Loucy (cell line): ENCODE measurements at regions not wholly inside any gene's neighbourhood (a gene's known extent, or its start where the extent isn't known, plus 50 kb on each side); places are given as distances from the start of the nearest gene placed in this dataset.

ENCODE experiments used
- H2AFZ ChIP-seq: fragments of 200-600 bp; sonication (generic); 2 replicates; pipeline ENCODE4 v1.6.0; 2016; ENCODE audit warnings: antibody characterized with exemption, mild to moderate bottlenecking, low read length, moderate library complexity
- H3F3A ChIP-seq: fragments of 200-600 bp; 2 replicates; pipeline ENCODE4 v1.6.0; 2016; ENCODE audit warnings: antibody characterized with exemption, low read depth, mild to moderate bottlenecking
- H3K27me3 ChIP-seq: fragments of 200-600 bp; sonication (generic); 2 replicates; pipeline ENCODE4 v1.6.1; 2014; ENCODE audit warnings: low read length, mild to moderate bottlenecking; ENCODE audit not compliant: insufficient read depth, poor library complexity, severe bottlenecking
- H3K36me3 ChIP-seq: fragments of 200-600 bp; sonication (generic); 2 replicates; pipeline ENCODE4 v1.6.1; 2016; ENCODE audit warnings: low read length; ENCODE audit not compliant: insufficient read depth
- H3K4me1 ChIP-seq: fragments of 200-600 bp; sonication (generic); 2 replicates; pipeline ENCODE4 v1.5.1; 2014; ENCODE audit warnings: low read length, mild to moderate bottlenecking; ENCODE audit not compliant: insufficient read depth, poor library complexity, severe bottlenecking
- H3K4me2 ChIP-seq: fragments of 200-600 bp; sonication (generic); 2 replicates; pipeline ENCODE4 v1.6.0; 2014; ENCODE audit warnings: antibody characterized with exemption, low read length, low read depth, mild to moderate bottlenecking; ENCODE audit not compliant: poor library complexity, severe bottlenecking
- H3K4me3 ChIP-seq: fragments of 200-600 bp; sonication (generic); 2 replicates; pipeline ENCODE4 v1.5.1; 2014; ENCODE audit warnings: low read length, mild to moderate bottlenecking, mixed read lengths; ENCODE audit not compliant: poor library complexity, severe bottlenecking
- H3K79me2 ChIP-seq: fragments of 200-600 bp; sonication (generic); 2 replicates; pipeline ENCODE4 v1.6.1; 2014; ENCODE audit warnings: low read length; ENCODE audit not compliant: insufficient read depth
- H3K9ac ChIP-seq: fragments of 200-600 bp; sonication (generic); 2 replicates; pipeline ENCODE4 v1.6.0; 2014; ENCODE audit warnings: mild to moderate bottlenecking, low read depth, low read length, moderate library complexity; ENCODE audit not compliant: poor library complexity, severe bottlenecking
- H3K9me2 ChIP-seq: fragments of 200-600 bp; sonication (generic); replicated peaks from 2 replicates; pipeline ENCODE4 v1.6.1; 2016; ENCODE audit warnings: low read depth, low read length, mixed read lengths
- H3K9me3 ChIP-seq: fragments of 200-600 bp; sonication (generic); 2 replicates; pipeline ENCODE4 v1.6.1; 2014; ENCODE audit warnings: mild to moderate bottlenecking, antibody characterized with exemption, low read length, low read depth; ENCODE audit not compliant: insufficient read depth
- H4K20me1 ChIP-seq: fragments of 200-600 bp; sonication (generic); 2 replicates; pipeline ENCODE4 v1.6.0; 2014; ENCODE audit warnings: antibody characterized with exemption, low read length, mild to moderate bottlenecking; ENCODE audit not compliant: insufficient read depth, poor library complexity, severe bottlenecking
- EZH2phosphoT487 ChIP-seq: fragments of 200-600 bp; IDR thresholded peaks from 2 replicates; pipeline ENCODE4 v1.6.1; 2018; ENCODE audit warnings: antibody characterized with exemption, mild to moderate bottlenecking, moderate library complexity, borderline replicate concordance
- TF ChIP-seq, protein P1 (sequence below): fragments of 200-600 bp; sonication (generic); conservative IDR thresholded peaks from 2 replicates; pipeline ENCODE4 v1.5.1; 2014; ENCODE audit warnings: mild to moderate bottlenecking, antibody characterized with exemption, low read length

DNA sequence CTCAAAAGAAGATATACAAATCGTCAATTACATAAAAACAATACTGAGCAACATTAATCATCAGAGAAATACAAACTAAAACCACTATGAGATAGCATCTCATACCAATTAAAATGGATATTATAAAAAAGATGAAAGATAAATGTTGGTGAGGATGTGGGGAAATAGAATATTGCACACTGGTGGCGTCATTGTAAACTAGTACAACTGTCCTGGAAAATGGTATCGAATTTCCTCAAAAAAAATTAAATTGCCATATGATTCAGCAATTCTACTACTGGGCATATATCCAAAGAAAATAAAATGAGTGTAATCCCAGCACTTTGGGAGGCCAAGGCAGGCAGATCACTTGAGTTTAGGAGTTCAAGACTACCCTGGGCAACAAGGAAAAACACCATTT, 326.0 kb upstream of the FTMT start:
- H3K4me2 ChIP-seq: no peak overlapping the region
- no peak for TF ChIP-seq EZH2phosphoT487
- TF ChIP-seq, protein P1, sequence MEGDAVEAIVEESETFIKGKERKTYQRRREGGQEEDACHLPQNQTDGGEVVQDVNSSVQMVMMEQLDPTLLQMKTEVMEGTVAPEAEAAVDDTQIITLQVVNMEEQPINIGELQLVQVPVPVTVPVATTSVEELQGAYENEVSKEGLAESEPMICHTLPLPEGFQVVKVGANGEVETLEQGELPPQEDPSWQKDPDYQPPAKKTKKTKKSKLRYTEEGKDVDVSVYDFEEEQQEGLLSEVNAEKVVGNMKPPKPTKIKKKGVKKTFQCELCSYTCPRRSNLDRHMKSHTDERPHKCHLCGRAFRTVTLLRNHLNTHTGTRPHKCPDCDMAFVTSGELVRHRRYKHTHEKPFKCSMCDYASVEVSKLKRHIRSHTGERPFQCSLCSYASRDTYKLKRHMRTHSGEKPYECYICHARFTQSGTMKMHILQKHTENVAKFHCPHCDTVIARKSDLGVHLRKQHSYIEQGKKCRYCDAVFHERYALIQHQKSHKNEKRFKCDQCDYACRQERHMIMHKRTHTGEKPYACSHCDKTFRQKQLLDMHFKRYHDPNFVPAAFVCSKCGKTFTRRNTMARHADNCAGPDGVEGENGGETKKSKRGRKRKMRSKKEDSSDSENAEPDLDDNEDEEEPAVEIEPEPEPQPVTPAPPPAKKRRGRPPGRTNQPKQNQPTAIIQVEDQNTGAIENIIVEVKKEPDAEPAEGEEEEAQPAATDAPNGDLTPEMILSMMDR: no peak

DNA sequence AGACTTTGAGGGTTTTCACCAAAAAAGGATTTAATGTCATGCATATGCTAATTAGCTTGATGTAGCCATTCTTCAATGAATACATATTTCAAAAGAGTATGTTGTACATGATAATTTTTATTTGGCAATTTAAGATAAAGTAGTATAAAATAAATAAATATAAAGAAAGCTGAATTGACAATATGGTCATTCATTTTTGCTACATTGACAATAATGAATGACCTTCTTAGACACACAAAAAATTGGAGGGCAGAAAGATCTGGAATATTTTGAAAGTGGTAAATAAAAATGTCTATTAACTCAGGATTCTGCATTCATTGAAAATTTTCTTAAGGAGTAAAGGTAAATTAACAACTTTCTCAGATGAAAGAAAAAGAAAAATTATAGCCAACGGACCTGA, 324.8 kb upstream of the FTMT start:
- no peak overlapping the region for H3K9ac ChIP-seq
- TF ChIP-seq, protein P1: no peak
- no peak for TF ChIP-seq EZH2phosphoT487
- H3K4me3 ChIP-seq: no peak overlapping the region
- no peaks in the 10 kb centered on the region for H3K9me2 ChIP-seq
- H3K4me1 ChIP-seq: no peaks in the 10 kb centered on the region
- H3K36me3 ChIP-seq: no peaks in the 10 kb centered on the region
- no peaks in the 10 kb centered on the region for H3K9me3 ChIP-seq
- H3K27me3 ChIP-seq: no peaks in the 10 kb centered on the region
- no peaks in the 10 kb centered on the region for H3K79me2 ChIP-seq
- H3F3A ChIP-seq: no peaks in the 10 kb centered on the region
- H4K20me1 ChIP-seq: no peaks in the 10 kb centered on the region
- no peak overlapping the region for H3K4me2 ChIP-seq
- no peak overlapping the region for H2AFZ ChIP-seq

More for the DNA sequence above, 326.0 kb upstream of the FTMT start:
- Histone ChIP-seq H2AFZ (no peak overlapping the region), H3K9ac (no peak overlapping the region), H3K4me3 (no peak overlapping the region), H3K4me1 (no peaks in the 10 kb centered on the region), H3K27me3 (no peaks in the 10 kb centered on the region), H3K36me3 (no peaks in the 10 kb centered on the region), H3K9me3 (no peaks in the 10 kb centered on the region), H3F3A (no peaks in the 10 kb centered on the region), H3K79me2 (no peaks in the 10 kb centered on the region), H4K20me1 (no peaks in the 10 kb centered on the region), H3K9me2 (no peaks in the 10 kb centered on the region)

DNA sequence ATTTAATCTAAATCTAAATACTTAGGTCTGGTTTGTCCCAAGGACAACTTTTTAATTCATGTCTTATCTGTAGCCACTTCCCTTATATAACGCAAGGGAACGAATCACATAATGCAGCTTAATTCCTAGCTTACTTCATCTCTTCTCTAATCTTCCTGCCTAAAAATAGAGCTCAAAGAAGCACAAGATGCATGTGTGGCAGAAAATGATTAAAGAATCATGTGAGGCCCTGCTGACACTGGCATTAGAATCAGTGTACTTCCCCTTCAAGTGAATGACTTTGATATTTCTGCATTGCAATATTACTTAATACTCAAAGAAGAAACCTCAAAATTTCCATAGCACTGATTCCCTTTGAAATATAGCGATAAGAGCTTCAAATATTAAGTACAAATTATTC, 317.9 kb upstream of the FTMT start:
- Histone ChIP-seq H3K4me1 (no peaks in the 10 kb centered on the region), H3K36me3 (no peaks in the 10 kb centered on the region), H3F3A (no peaks in the 10 kb centered on the region), H3K9me2 (no peaks in the 10 kb centered on the region), H3K9me3 (no peaks in the 10 kb centered on the region), H3K4me2 (no peak overlapping the region), H4K20me1 (no peaks in the 10 kb centered on the region), H3K27me3 (no peaks in the 10 kb centered on the region), H3K9ac (no peak overlapping the region), H3K4me3 (no peak overlapping the region), H2AFZ (no peak overlapping the region), H3K79me2 (no peaks in the 10 kb centered on the region)
- TF ChIP-seq, protein P1: no peak
- no peak for TF ChIP-seq EZH2phosphoT487
